Erythroblast (primary cell): ENCODE measurements at regions not wholly inside any gene's neighbourhood (a gene's known extent, or its start where the extent isn't known, plus 50 kb on each side); places are given as distances from the start of the nearest gene placed in this dataset.

Source experiments
- DNase-seq, 2 experiments: peaks; one replicate each; lab custom pipeline; 2025; lab: John Stamatoyannopoulos, UW
- GATA1 ChIP-seq: IDR thresholded peaks from 2 replicates; pipeline ENCODE4 v1.6.1; 2011; ENCODE audit warnings: low read depth, mild to moderate bottlenecking, control low read depth, low read length, moderate library complexity
- POLR2A ChIP-seq: IDR thresholded peaks from 2 replicates; pipeline ENCODE4 v1.6.1; 2011; ENCODE audit warnings: mild to moderate bottlenecking, low read length

DNA sequence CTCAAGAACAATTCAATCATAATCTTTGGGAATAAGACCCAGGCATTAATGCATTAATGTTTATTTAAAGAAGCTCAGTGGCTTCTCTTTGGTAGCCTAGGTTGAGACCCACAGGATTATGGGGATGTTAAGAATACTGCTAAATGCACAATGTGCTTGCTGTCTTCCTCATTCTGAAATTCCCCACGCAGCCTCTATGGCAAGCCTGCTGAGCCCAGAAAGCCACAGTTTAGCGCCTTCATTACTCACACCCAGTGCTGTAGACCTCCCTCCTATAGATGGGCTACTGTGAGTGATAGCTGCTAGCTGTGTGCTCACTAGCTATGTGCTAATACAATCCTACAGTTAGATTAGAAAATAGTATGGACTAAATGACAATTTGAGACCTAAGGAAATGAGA is 90.6 kb downstream of the TNFSF13B start:
- TF ChIP-seq GATA1 (no peak), POLR2A (no peak)

GRCh38 chr13:108361769-108362168 is 92.3 kb downstream of the TNFSF13B start:
- TF ChIP-seq GATA1, result no peak
- DNase-seq, result no peak

More for the DNA sequence above, 90.6 kb downstream of the TNFSF13B start:
- no peak for DNase-seq

- TF ChIP-seq GATA1 (no peak), POLR2A (no peak)
- DNase-seq, result no peak
Measured at GRCh38 chr13:108363666-108364065, 94.1 kb downstream of the TNFSF13B start.

- TF ChIP-seq POLR2A (no peak), GATA1 (no peak)
- no peak for DNase-seq
Measured at GRCh38 chr13:108365255-108365654, 95.7 kb downstream of the TNFSF13B start.

GRCh38 chr13:108368250-108368905 is 98.9 kb downstream of the TNFSF13B start:
- TF ChIP-seq POLR2A, result no peak
- TF ChIP-seq GATA1, result no peak
- no peak for DNase-seq

DNA sequence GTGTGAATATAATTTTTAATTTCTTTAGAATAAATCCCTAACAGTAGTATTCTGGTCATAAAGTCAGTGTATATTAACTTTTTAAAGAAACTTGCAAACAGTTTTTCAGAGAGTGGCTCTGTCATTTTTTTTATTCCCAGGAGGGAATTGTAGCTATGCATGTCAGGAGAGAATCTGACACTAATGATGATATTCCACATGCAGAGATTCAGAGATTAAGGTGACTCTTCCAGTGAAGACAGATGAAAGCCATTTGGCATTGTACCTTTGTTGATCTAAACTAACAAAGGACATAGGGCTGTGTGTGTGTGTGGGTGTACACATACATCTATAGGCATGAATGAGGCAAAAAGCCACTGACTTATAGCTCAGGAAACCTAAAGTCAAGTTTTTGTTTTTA is 99.9 kb downstream of the TNFSF13B start:
- DNase-seq, result no peak
- TF ChIP-seq POLR2A (no peak), GATA1 (no peak)

GRCh38 chr13:108375034-108375433 is 105.5 kb downstream of the TNFSF13B start:
- TF ChIP-seq POLR2A (no peak), GATA1 (no peak)
- DNase-seq, result no peak

- TF ChIP-seq POLR2A (no peak), GATA1 (no peak)
- no peak for DNase-seq
Measured at GRCh38 chr13:108375772-108376171, 106.3 kb downstream of the TNFSF13B start.

DNA sequence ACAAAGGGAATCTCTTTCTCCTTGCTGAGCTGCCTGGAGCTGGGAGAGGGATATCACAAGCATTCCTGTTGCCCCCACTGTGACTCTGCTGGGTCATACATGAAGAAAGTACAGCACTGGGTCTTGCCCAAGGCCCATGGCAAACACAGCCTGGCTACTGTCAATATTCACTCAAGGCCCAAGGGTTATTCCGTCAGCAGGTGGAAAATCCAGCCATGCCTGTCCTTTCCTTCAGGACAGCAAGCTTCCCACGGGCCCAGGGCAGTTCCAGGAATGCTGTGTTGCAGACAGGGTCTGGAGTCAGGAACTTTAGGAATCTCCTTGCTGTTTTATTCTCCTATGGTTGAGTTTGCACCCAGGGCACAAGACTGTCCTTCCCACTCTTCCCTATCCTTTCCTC is 106.8 kb downstream of the TNFSF13B start:
- TF ChIP-seq GATA1, result no peak
- TF ChIP-seq POLR2A, result no peak

DNA sequence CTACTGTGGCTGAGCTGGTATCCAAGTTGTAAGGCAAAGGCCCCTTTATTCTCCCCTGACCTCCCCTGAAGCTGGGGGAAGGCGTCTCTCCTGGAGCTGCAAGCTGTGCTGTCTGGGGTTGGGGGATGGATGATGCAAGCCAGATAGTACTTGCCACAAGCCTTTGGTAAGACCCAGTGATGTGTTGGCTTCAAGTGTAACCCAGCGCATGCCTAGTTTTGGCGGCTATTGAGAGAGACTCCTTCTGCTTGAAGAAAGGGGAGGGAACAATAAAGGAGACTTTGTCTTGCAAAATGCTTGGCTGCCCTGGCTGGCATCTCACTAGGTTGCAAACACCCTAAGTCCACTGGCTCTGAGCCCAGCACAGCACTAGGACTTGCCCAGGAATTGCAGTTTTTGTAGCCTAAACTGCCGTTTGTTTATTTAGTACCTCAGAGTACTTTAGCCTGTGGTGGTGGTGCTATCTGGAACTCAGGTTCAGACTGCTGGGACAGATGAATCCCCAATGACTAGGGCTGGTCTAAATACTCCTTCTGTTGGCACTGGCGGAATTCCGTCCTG is 108.2 kb downstream of the TNFSF13B start:
- DNase-seq, result no peak
- TF ChIP-seq POLR2A (no peak), GATA1 (no peak)

More for the DNA sequence above, 106.8 kb downstream of the TNFSF13B start:
- no peak for DNase-seq

GRCh38 chr13:108383667-108384066 is 114.1 kb downstream of the TNFSF13B start:
- DNase-seq, result no peak
- TF ChIP-seq POLR2A, result no peak
- no peak for TF ChIP-seq GATA1

DNA sequence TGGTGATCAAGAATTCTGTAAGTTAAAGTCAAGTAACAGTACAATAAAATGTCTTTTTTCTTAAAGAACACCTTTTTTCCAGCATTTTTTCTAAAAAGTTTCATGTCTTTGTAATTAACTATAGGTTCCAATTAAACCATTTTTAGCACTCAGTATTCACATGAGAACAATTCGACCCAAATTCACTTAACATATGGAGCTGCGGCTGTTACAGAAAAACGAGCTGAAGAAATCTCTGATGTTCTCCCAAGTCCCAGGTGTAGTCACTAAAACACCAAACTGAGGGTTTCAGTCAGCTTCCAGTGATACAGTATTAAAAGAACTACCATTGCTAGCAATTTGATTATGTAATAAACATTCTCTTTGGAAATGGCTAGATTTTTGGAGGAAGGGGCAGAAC is 117.6 kb downstream of the TNFSF13B start:
- no peak for TF ChIP-seq GATA1
- no peak for TF ChIP-seq POLR2A
- DNase-seq, result no peak

GRCh38 chr13:108402850-108403249 is 133.3 kb downstream of the TNFSF13B start:
- TF ChIP-seq POLR2A (no peak), GATA1 (no peak)
- no peak for DNase-seq

- DNase-seq, result no peak
- TF ChIP-seq POLR2A, result no peak
Measured at GRCh38 chr13:108407495-108407894, 138.0 kb downstream of the TNFSF13B start.

- DNase-seq, result no peak
- TF ChIP-seq POLR2A, result no peak
- no peak for TF ChIP-seq GATA1
Measured at GRCh38 chr13:108408672-108409071, 139.2 kb downstream of the TNFSF13B start.

DNA sequence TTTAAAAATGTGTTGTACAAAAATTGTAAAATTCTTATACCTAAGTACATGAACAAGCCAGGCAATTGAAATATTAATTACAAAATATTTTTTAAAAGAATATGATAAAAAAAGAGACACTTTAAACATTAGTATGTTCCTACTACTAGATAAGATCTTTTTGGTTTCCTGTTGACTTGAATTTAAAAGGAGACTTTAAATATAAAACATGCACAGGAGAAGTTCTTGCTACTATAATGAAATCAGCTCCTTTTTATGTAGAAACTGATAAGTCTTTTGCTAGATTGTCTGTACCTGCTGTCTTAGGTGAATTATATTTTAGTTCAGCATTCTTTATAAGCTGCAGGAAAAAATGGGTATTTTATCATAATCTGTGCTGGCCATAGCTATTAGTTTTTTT is 140.2 kb downstream of the TNFSF13B start:
- no peak for DNase-seq
- TF ChIP-seq GATA1, result no peak
- no peak for TF ChIP-seq POLR2A
